HL-60/S4 treated with retinoic acid at 250 ng/mL for 4 days and 3 days (cell line): ENCODE measurements at regions not wholly inside any gene's neighbourhood (a gene's known extent, or its start where the extent isn't known, plus 50 kb on each side); places are given as distances from the start of the nearest gene placed in this dataset.

Experiments
- in situ Hi-C: fragments of 300-500 bp; cut with MboI; formaldehyde crosslinking; loops from 2 replicates; pipeline ENCODE4 v1.7.0; 2022; ENCODE audit warnings: low sequenced_read_pairs

DNA sequence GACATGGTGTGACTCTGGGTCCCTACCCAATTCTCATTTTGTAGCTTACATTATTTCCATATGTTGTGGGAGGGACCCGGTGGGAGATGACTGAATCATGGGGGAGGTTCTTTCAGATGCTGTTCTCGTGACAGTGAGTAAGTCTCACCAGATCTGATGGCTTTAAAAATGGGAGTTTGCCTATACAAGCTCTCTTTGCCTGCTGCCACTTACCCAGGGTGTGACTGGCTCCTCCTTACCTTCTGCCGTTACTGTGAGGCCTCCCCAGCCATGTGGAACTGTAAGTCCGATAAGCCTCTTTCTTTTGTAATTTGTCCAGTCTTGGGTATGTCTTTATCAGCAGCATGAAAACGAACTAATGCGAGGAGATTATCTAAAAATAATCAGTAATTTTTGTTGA is 1683.2 kb upstream of the SLC39A10 start:
- in situ Hi-C loops, result no loop called here

DNA sequence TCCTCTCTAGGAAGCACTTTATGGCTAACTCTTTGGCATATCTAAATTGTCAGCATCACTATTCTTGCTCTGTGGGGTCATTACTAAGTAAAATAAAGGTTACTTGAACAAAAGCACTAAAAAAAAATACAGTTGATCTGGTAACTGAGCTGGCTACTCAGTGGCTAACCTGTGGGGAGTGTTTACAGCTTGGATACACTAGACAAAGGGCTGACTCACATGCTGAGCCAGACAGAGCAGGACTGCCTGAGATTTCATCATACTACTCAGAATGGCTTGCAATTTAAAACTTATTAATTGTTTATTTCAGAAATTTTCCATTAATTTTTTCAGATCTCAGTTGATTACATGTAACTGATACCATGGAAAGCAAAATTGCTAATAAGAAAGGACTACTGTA is 1690.4 kb upstream of the SLC39A10 start:
- in situ Hi-C loops, result no loop called here

DNA sequence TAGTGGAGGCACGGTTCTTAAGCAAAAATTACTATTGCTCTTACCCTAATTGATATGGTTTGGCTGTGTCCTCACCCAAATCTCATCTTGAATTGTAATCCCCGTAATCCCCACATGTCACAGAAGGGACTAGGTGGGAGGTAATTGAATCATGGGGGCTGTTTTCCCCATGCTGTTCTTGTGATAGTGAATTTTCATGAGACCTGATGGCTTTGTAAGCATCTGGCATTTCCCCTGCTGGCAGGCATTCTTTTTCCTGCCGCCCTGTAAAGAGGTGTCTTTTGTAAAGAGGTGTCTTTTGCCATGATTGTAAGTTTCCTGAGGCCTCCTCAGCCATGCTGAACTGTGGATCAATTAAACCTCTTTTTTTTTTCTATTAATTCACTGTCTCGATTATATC is 1691.8 kb upstream of the SLC39A10 start:
- in situ Hi-C loops, result no loop called here

DNA sequence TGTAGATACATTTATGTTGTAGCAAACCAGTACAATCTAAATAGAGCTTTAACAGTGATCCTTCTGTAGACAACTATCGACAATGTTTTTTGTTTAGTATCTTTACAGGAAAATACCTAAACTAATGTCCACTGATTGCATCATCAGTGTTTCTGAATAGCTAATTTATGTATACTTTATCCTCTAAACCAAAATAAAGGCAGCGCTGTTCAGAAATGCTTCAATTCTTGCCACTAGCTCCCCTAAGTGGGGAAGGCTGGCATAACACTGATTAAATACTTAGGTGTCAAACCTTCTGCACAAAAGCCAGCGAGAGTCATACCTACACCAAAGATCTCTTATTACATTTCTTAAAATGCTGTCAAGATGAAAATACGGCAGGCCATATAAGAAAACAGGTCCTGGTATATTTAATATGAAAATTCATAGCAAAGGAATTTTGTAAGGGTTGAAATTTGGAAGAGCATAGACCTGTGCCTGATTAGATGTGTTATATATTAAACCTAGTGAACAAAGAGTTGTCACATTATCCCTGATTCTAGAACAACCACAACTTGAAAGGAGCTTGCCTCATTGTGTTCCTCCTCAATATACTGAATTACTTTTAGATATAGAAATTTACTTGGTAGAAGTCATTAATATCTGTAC is 1693.4 kb upstream of the SLC39A10 start:
- in situ Hi-C loops, result no loop called here

DNA sequence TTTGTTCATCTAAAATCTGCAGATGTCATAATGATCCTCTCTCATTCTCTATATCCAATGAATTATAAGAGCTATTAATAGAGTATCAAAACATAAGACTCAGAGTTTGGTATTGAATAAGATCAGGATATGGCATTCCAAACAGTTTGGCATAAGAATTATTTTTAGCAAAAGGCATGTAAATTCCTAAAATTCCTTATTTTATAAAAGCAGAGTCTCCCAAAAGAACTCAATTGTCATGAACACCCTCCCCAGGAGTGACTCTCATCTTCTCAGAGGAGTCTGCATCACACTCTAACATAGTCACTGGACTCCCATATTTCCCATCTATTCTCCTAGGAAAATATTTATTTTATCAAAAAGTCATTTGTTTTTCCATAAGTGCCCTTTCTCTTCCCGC is 1710.2 kb upstream of the SLC39A10 start:
- in situ Hi-C loops, result no loop called here

DNA sequence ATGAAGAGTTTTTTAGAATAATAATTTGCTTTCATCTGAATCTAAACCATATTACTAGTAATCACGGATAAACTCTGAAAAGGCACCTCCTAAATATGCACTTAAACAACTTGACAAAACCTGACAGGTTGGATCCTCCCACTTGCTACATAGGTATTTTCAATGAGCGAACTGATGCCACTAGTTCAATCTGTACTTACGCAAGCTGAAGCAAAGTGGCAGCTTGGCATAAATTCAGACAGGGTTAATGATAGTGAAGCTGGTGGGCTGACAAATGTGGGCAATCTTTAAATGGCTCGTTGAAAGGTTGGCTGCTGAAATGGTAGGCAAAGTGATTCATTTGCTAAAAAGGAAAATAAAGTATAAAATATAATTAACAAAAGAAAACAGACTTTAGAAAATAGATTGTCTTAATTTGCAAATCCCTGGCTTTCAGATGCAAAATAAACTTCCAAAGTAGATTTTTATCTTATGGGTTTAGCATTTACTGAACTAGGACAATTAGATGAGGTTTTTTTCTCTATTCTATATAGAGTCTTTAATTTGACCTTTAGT is 1713.5 kb upstream of the SLC39A10 start:
- in situ Hi-C loops, result no loop called here

DNA sequence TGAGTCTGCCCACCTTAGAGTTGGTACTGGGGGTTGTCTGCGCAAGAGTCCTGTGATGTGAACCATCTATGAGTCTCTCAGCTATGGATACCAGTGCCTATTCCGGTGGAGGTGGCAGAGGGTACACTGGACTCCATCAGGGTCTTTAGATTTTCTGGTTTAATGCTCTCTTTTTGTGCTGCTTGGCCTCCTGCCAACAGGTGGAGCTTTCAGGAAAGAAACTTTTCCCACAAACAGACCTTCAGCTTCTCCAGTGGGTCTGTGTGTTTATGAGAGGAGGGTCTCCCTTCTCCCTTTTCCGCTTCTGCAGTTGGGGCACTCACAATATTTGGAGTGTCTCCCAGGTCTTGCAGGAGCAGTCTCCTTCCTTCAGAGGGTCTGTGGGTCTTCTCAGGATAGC is 1721.9 kb upstream of the SLC39A10 start:
- in situ Hi-C loops, result no loop called here

DNA sequence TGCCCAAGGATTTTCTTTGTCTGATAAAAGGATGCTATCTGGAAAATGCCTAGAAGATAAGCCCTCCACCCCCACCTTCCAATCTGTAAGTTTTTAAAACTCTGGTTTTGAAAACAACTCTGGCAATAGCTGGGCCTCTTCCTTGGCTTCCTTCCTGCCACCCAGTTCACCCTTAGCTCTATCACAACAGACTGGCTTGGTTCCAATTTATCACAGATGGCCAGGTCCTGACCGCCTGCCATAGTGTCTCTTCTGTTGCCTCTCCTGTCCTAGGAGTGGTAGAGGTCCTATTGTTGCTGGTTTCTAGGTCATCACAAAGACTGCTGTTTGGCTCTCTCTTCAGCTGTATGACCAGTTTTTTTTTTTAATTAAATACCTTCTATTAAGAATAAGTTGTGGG is 1727.9 kb upstream of the SLC39A10 start:
- in situ Hi-C loops, result no loop called here

DNA sequence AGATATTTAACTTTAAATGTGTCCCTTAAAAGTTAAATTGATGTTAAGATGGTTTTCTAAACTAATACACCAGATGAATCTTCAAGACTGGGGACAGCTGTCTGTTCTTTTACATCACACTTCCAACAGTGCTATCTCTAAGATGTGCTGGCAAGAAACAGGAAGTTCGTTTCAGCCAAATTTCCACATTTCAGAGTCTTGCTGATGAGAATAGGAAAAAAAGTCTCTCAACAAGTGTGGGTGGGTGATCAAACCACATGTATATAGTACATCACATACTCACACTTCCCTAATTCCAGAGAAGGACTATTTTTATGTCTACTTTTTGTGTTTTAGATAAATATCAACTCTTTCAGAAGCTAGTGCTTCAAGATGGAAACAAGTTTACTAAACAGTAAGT is 1712.8 kb upstream of the TMEFF2 start:
- in situ Hi-C loops, result no loop called here

DNA sequence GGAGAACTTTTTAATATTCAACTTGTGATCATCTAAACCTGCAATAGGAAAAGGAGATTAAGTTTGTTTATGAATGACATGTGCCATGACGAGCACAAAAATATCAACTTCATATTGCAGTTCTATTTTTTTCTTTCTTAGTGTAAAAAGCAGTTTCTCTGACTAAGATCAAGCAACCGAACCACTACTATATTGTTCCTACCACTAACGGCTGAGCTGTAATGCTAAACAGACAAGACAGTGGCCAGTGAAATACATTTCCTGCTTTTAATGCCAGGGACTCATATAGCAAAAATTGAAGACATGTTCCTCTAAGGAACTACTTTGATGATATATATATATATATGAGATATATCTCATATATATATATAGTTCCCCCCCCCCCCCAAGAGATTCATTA is 1705.6 kb upstream of the TMEFF2 start:
- in situ Hi-C loops, result no loop called here

DNA sequence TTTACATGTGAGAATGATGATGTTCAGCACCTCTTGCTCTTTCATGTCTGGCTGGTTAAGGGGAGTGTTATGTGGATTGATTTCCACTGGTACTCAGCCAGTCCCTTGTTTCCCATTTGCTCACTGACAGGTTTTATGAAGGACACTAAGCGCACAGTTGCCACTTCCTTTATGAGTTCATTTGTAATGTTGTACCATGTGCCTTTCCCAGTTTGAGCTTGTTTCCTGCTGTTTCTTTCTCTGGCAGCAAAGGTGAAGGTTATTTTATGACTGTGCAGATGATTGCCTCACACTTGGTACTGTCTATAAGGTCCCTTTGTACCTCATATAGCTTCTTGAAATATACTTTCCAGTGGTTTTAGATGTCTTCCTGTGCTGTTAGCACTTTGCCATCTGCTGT is 1700.5 kb upstream of the TMEFF2 start:
- in situ Hi-C loops, result no loop called here

DNA sequence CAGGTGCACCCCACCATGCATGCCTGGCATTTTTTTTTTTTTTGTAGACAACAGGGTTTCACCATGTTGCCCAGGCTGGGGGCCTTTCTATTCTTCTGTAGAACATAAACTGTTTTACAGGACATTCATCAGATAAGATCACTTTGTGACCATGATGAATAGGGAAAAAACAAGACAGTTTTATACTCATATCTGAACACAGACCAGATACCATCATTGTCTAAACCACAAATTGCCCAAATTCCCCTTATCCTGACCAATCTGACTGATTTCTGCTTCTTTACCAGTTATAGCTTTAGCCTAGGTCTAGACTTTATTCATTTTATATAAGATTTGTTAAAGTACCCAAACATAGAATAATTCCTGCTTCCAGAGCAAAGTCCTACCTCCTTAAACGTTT is 1699.3 kb upstream of the TMEFF2 start:
- in situ Hi-C loops, result no loop called here

DNA sequence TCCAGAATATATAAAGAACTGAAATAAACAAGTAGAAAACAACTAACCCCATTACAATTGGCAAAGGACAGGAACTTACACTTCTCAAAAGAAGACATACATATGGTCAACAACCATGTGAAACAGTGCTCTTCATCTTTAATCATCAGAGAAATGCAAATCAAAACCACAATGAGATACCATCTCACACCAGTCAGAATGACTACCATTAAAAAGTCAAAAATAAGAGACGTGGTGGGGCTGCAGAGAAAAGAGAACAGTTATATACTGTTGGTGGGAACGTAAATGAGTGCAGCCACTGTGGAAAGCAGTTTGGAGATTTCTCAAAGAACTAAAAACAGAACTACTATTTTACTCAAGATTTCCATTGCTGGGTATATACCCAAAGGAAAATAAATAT is 1696.3 kb upstream of the TMEFF2 start:
- in situ Hi-C loops, result no loop called here

DNA sequence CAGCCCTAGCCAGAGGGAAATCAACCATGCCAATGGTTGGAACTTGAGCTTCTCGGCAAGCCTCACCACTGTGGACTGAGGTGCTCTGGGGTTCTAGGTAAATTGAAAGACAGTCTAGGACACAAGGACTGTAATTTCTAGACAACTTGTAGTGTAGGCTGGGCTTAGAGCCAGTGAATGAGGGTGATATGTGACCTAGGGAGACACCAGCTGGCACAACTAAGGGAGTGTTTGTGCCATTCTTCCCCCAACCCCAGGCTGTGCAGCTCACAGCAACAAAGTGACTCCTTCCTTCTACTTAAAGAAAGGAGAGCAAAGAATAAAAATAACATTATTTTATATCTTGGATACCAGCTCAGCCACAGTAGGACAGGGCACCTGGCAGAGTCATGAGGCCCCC is 1690.7 kb upstream of the TMEFF2 start:
- in situ Hi-C loops, result no loop called here

DNA sequence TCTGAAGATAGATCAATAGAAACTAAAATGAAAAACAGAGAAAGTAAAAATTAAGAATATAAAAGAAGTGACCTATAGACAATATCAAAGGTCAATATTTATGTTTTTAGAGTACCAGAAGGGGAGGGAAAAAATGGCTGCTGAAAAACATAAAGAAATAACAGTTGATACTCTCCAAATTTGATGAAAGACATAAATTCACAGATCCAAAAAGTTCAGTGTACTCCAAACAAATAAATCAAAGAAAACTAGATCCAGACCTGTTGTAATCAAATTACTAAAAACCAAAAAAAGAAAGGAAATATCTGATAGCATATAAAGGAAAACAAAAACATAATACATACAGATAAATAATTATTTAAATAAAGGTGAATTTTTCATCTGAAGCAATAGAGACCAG is 1689.1 kb upstream of the TMEFF2 start:
- in situ Hi-C loops, result no loop called here

DNA sequence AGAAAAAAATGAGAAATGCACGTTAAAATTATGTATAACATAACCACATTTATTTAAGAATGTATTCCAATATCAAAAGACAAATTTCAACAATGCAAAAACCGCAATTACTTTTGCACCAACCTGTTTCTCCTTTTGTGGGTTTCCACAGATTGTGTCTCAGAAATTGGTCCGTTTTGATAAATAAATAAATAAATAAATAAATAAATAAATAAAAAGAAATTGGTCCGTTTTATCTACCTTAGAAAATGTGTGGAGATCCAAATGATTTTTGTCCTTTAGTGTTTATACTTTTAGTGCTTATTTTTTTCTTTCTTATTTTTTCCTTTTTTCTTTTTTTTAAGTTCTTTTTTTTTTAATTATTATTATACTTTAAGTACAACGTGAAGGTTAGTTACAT is 1682.2 kb upstream of the TMEFF2 start:
- in situ Hi-C loops, result no loop called here

DNA sequence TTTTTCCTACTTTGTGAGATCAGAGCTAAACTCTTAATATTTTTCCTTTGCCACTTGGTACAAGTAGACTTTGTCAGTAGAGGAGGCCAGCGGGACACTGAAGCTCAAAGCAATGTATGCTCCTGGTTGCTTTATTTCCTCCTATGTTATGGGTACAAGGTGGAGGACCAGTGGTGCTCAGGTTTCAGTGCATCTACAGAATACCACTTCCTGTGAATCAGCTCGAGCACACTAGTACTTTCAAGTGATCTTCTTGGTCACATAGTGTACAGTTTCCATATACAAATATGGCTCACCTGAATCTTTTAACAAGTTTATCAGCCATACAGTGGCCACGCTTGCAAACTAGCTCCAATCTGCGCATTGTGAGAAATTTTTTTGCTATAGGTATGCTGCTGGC is 1674.8 kb upstream of the TMEFF2 start:
- in situ Hi-C loops, result no loop called here

DNA sequence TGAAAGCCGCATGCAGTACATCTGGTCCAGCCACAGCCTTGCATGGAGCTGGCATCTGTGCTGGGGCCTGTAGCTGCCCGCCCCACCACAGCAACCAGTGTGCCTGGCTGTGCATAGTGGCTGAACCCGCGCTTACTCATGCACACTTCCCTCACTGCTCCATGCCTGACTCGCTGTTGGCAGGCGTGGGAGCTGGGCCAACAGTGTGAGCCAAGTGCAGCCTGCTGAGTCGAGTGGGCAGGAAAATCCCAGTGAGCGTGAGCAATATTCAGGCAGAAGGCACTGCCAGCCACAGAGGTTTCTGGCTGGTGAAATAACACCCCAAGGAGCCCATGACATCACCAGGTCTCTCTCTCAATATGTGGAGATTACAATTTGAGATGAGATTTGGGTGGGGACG is 1674.1 kb upstream of the TMEFF2 start:
- in situ Hi-C loops, result no loop called here

DNA sequence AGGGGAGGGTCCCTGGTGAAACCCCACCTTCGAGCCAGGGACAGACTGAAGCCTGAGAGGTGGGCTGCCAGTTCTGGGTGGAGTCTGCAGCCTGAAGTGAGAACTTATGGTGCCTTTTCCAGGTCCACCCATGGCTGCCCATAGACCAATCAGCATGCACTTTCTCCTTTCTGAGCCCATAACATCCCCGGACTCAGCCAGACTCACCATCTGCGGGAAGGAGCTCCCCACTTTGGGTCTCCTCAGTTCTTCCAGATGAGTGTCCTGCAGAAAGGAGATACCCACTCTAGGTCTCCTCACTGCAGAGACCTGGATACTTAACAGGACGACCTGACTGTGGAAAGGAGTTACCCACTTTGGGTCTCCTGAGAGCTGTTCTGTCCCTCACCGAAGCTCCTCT is 1673.4 kb upstream of the TMEFF2 start:
- in situ Hi-C loops, result no loop called here

DNA sequence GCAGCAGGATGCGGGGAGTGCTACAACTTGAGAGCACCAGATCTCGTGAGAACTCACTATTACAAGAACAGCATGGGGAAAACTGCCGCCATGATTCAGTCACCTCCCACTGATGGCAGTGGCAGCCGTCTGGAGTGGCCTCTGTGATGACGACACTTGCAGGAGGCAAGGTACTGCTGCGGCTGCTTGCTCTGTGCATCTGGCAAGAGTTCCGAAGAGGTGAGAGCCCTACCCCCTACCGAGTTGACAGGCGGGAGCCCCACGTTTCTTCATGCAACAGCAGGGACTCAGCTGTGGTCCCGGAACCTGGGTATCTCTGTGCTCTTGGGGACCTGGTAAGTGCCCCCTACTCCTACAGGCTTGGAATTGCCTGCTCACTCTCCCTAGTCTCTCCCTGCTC is 1672.7 kb upstream of the TMEFF2 start:
- in situ Hi-C loops, result no loop called here

DNA sequence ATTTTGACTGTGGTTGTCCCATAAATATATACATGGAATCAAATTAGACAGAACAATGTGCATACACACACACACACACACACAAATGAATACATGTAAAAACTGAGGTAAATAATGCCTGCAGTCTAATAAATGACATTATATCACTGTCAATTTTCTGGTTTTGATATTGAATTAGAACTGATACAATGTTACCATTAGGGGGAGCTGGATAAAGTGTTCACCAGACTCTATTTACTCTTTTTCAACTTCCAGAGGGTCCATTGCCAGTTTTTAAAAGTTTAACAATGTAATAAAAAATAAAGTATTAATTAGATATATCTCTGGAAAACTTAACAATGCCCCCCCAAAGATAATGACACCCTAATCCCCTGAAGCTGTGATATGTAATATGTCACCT is 1666.8 kb upstream of the TMEFF2 start:
- in situ Hi-C loops, result no loop called here

DNA sequence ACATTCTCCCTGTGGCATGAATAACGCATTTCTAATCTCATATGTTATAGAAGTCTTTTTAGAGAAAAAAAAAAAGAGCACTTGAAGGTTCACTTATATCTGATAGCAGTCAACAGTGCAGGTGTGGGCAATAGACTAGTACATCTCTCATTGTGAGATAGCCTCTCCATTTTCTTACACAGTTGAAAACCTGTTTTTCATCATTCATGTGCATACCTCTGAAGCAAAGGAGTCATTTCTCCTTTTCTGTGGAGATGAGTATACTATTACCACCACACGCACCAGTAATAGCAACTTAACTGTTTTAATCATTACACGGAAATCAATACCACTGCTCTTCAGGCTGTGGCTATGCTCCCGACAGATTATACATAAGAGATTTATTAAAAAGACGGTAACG is 1653.3 kb upstream of the TMEFF2 start:
- in situ Hi-C loops, result no loop called here

DNA sequence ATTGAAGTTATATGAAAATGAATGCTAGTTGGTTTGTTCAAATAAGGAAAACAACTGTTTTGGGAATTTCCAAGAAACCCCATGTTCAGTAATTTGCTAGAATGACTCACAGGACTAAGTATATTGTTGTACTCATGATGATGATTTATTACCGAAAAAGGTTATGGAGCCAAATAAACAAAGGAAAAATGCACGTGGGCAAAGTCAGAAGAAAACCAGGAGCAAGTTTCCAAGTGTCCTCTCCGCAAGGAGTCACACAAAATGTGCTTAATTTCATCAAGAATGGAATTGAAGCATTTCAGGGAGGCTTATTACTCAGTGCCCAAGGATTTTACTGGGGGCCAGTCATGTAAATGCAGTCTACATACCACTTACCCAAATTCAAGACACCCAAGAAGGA is 1652.4 kb upstream of the TMEFF2 start:
- in situ Hi-C loops, result no loop called here
